HG03571 (cell line): ENCODE measurements at regions not wholly inside any gene's neighbourhood (a gene's known extent, or its start where the extent isn't known, plus 50 kb on each side); places are given as distances from the start of the nearest gene placed in this dataset.
"Not testable (repeated sequence)": the region's sequence is repeated elsewhere in the genome, so short reads cannot be mapped to it uniquely, and the experiment has no call there.

Experiments
- ATAC-seq: cut with Tn5 transposase; IDR thresholded peaks from one replicate; pipeline ENCODE4 v1.9.1; 2021; ENCODE audit not compliant: unreplicated experiment

DNA sequence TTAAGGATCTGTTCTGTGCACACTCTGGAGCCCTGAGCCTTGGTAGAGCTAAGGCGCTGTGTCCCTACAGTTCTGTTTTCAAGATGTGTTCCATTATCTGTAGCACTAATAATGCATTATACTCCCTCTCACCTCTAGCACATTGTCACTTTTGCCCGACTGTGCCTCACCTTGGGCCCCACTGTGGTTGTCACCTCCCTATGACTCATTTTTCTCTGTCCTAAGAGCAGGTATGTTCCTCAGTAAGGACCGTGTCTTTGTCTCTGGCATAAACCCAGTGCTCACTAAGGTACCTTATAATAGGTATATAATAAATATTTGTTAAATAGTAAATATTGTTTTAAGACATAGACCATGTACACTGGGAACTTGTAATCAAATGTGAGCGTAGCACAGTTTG lies 942.5 kb upstream of the CITED2 start:
- ATAC-seq = no peak

- ATAC-seq = no peak
Measured at GRCh38 chr6:140314682-140315081, 940.2 kb upstream of the CITED2 start.

GRCh38 chr6:140311146-140311545 lies 936.7 kb upstream of the CITED2 start:
- ATAC-seq = no peak

DNA sequence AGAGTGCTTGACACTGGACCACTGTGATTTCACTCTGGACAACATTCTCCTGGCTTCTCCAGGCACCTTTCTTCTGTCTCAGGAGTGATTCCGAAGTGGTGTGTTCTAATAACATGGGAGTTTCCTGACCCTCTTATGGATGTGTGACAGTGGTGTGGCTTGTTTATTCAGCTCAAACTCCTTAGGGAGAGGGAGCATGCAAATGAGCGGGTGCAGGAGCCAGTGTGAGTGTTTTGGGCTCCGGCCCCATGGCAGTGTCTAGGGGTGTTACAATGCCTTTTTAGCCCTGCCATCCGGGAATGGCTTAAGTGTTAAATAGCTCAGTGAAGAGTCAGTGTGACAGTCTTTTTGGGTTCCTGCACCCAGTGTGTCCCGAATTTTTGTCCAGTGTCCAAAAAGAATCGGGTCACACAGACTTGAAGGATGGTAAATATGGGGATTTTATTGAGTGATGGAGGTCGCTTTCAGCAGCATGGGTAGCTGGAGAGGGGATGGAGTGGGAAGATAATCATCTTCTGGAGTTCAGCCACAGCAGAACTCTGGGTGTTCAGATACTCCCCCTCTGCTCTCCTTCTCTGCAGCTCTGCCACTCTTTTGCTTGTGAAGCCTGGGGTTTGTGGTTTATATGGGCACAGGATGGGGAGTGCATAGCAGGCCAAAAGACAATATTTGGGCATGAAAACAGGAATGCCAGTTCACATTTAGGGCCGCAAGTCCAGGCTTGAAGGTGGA lies 928.9 kb upstream of the CITED2 start:
- no peak for ATAC-seq

DNA sequence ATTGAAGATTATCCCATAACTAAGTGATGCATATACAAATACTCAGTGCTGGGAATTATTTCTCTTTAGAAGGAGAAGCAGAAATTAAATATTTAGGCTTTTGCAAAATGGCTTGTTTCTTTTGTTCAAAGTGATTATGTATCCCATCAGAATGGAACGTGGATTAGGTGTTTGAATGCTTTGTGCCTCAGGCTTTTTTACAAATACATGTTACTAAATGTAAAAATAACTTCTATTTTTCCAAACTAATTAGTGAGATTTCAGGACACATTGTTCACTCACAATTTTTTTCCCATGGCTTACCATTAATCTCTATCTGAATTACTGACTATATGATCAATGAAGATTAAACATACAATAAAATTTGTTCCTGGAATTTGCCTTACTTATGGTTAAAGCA lies 925.9 kb upstream of the CITED2 start:
- ATAC-seq = no peak

GRCh38 chr6:140289186-140289585 lies 914.7 kb upstream of the CITED2 start:
- ATAC-seq = no peak

DNA sequence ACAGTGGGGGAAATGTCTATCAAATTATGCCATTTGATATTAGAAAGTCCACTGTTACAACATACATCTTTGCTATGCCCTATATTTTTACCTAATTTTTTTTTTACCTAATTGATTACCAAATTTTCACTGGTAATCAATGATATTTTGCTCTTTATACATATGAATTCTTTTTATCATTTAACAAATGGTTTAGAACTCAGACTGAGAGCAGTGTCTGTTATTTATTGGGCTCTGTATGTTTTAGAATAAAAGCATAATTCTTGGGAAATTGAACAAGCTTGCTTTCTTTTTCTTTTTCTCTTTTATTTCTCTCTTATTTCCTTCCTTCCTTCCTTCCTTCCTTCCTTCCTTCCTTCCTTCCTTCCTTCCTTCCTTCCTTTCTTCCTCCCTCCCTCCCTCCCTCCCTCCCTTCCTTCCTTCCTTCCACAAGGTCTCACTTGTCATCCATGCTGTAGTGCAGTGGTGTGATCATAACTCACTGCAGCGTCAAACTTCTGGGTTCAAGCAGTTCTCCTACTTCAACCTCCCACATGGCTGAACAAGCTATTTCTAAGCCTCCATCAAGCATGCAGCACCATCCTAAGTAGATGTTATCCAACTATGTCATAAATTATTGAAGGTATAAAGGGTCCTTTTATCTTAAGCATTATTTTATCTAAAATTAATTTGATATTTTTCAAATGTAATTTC lies 911.7 kb upstream of the CITED2 start:
- ATAC-seq = no peak

GRCh38 chr6:140285471-140285870 lies 911.0 kb upstream of the CITED2 start:
- ATAC-seq = no peak

- ATAC-seq = no peak
Measured at GRCh38 chr6:140284871-140285270, 910.4 kb upstream of the CITED2 start.

- ATAC-seq = no peak
Measured at GRCh38 chr6:140283197-140283596, 908.7 kb upstream of the CITED2 start.

DNA sequence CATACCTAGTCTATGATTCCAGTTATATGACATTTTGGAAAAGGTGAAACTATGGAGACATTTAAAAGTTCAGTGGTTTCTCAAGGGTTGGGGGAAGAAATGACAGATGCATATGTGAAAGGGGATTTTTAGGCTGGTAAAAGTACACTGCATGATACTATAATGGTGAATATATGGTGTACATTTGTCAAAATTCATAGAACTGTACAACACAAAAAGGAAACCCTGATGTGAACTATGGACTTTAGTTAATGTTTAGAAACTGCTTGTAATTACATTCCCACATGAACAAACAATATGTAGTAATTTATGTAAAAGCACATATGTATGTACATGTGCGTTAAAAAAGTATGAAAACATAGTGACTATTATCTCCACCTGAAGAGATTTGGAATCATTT lies 907.3 kb upstream of the CITED2 start:
- ATAC-seq = no peak

- ATAC-seq = no peak
Measured at GRCh38 chr6:140281236-140281635, 906.8 kb upstream of the CITED2 start.

DNA sequence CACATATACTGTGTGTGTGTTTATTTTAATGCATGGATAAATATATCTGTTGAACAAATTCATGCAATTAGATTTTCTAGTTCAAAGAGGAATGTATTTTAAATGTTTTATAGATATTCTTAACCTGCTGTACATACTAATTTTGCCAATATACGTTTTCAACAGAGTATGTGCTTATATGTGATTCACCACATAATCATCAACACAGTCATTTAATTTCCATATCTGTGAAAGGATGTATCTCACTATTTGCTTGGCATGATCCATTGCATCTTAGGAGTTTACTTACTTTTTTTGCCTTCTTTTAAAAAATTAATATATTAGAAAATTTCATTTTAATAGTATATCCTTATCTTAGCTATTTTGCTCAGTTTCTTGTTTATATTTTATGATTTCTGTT lies 902.3 kb upstream of the CITED2 start:
- no peak for ATAC-seq

GRCh38 chr6:140276133-140276532 lies 901.7 kb upstream of the CITED2 start:
- ATAC-seq = no peak

GRCh38 chr6:140275725-140276124 lies 901.3 kb upstream of the CITED2 start:
- no peak for ATAC-seq

DNA sequence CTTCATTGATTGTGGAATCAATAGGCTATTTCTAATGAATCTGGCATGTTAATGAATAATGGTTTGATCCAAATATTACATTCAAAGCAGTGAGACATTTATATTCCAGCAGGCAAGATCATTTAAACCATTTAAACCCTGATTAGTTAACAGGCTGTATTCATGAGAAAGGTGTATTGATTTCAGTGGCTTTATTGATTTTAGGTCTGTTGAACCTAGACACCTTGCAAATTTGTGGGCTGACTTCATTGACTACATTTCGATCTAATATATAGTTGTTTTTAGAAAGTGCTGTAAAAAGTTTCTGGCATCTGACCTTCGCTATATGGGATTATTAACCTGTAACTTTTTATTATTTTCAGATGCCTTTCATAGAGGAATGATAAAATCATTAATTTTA lies 900.1 kb upstream of the CITED2 start:
- no peak for ATAC-seq

- peak; percentile 95 for ATAC-seq
Measured at GRCh38 chr6:140271759-140272377, 897.4 kb upstream of the CITED2 start.

DNA sequence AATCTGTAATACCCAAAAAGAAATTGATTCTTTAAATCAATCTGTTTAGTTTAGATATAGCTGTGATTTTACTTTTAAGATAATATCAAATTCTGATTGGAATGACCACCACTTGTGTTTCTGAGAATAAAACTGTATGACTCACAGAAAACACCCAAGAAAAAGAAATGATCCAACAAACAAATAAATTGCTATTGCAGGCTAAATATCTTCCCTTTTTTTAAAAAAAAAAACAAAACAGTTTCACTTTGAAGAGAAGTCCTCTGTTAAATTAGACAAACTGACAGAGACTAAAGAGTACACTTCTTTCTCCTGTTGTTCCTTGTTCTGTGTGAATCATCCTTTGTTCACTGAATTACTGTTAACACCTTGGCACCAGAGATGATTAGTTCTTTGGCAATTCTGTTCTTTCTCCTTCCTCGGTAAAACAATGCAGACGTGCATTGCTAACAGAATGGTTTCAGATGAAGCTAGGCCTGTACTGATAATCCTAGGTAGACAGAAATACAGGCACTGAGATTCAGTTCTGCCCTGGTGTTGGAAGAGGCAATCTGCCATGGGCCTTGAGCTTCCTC lies 895.2 kb upstream of the CITED2 start:
- ATAC-seq = no peak

- no peak for ATAC-seq
Measured at GRCh38 chr6:140264431-140264830, 890.0 kb upstream of the CITED2 start.

DNA sequence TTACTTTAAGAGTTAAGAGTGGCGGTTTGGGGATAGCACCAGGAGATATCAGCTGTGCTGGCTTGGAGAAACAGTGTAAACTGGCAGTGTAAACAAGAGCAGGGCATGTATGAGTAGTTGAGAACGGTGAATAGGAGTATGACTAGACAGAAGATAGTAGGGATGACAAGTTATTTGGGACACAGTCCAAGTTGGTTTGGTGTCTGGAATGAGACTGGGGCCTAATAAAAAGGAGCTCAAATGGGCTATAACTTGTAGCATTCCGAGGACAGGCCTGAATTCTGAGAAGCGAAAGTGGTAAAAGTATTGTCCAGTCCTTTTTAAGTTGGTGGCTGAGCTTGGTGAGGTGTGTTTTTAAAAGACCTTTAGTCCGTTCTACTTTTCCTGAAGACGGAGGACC lies 883.9 kb upstream of the CITED2 start:
- ATAC-seq = not testable (repeated sequence)

- no peak for ATAC-seq
Measured at GRCh38 chr6:140256248-140256647, 881.8 kb upstream of the CITED2 start.

GRCh38 chr6:140253096-140253495 lies 878.6 kb upstream of the CITED2 start:
- no peak for ATAC-seq
